Hematopoietic multipotent progenitor cell treated with erythropoietin and hydrocortisone succinate and interleukin-3 and kit ligand, for 6 days (in vitro differentiated cells): ENCODE measurements at regions not wholly inside any gene's neighbourhood (a gene's known extent, or its start where the extent isn't known, plus 50 kb on each side); places are given as distances from the start of the nearest gene placed in this dataset.

Experiments used
- DNase-seq: peaks from one replicate; pipeline ENCODE4 v3.0.0-alpha.2; 2015

- DNase-seq = no peak
Measured at GRCh38 chr4:35105486-35105885, 1138.8 kb downstream of the ARAP2 start.

- DNase-seq = no peak
Measured at GRCh38 chr4:35106091-35106734, 1138.1 kb downstream of the ARAP2 start.

- no peak for DNase-seq
Measured at GRCh38 chr4:35124106-35124505, 1120.2 kb downstream of the ARAP2 start.

GRCh38 chr4:35125995-35126712, 1118.2 kb downstream of the ARAP2 start:
- no peak for DNase-seq

GRCh38 chr4:35138449-35138848, 1105.9 kb downstream of the ARAP2 start:
- no peak for DNase-seq

GRCh38 chr4:35147761-35148160, 1096.6 kb downstream of the ARAP2 start:
- DNase-seq = no peak

GRCh38 chr4:35151816-35152572, 1092.3 kb downstream of the ARAP2 start:
- peak; percentile 24 for DNase-seq

- DNase-seq = no peak
Measured at GRCh38 chr4:35163168-35163567, 1081.1 kb downstream of the ARAP2 start.

GRCh38 chr4:35164063-35164462, 1080.3 kb downstream of the ARAP2 start:
- no peak for DNase-seq

- no peak for DNase-seq
Measured at GRCh38 chr4:35166466-35166865, 1077.8 kb downstream of the ARAP2 start.

- DNase-seq = no peak
Measured at GRCh38 chr4:35167385-35167784, 1076.9 kb downstream of the ARAP2 start.

- no peak for DNase-seq
Measured at GRCh38 chr4:35175487-35175886, 1068.8 kb downstream of the ARAP2 start.

GRCh38 chr4:35175894-35176293, 1068.4 kb downstream of the ARAP2 start:
- DNase-seq = no peak

GRCh38 chr4:35182451-35182850, 1061.9 kb downstream of the ARAP2 start:
- no peak for DNase-seq

- DNase-seq = no peak
Measured at GRCh38 chr4:35189988-35190613, 1054.2 kb downstream of the ARAP2 start.

GRCh38 chr4:35201403-35201802, 1042.9 kb downstream of the ARAP2 start:
- DNase-seq = no peak

- no peak for DNase-seq
Measured at GRCh38 chr4:35216636-35217035, 1027.7 kb downstream of the ARAP2 start.

- DNase-seq = no peak
Measured at GRCh38 chr4:35217331-35217730, 1027.0 kb downstream of the ARAP2 start.

GRCh38 chr4:35228313-35228712, 1016.0 kb downstream of the ARAP2 start:
- DNase-seq = no peak

GRCh38 chr4:35229021-35229420, 1015.3 kb downstream of the ARAP2 start:
- DNase-seq = no peak

GRCh38 chr4:35237924-35238323, 1006.4 kb downstream of the ARAP2 start:
- no peak for DNase-seq

- DNase-seq = no peak
Measured at GRCh38 chr4:35238793-35239192, 1005.5 kb downstream of the ARAP2 start.

- DNase-seq = no peak
Measured at GRCh38 chr4:35246493-35246892, 997.8 kb downstream of the ARAP2 start.

GRCh38 chr4:35247047-35247446, 997.3 kb downstream of the ARAP2 start:
- no peak for DNase-seq
